HG03280 (cell line): ENCODE measurements at regions not wholly inside any gene's neighbourhood (a gene's known extent, or its start where the extent isn't known, plus 50 kb on each side); places are given as distances from the start of the nearest gene placed in this dataset.

Experiments used
- ATAC-seq: cut with Tn5 transposase; IDR thresholded peaks from one replicate; pipeline ENCODE4 v1.9.1; 2021; ENCODE audit warnings: mild to moderate bottlenecking, moderate library complexity; ENCODE audit not compliant: unreplicated experiment

DNA sequence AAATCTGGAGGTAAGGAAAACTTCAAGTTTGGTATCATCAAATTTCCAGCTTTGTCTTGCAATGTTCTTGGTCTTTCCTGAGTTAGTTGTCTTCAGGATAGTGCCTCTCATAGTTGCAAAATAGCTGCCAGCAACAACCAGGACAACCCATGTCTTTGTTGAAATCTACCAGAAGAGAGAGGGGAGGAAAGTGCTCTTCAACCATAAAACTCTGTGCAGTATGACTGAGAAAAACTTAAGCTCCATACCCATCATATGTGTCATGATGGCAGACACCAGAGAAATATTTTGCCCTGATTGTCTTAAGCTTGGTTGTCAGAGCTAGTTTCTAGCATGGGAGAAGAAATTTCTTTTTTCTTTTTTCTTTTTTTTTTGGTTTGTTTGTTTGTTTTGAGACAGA is 103.3 kb downstream of the SPRY2 start:
- ATAC-seq, result no peak

DNA sequence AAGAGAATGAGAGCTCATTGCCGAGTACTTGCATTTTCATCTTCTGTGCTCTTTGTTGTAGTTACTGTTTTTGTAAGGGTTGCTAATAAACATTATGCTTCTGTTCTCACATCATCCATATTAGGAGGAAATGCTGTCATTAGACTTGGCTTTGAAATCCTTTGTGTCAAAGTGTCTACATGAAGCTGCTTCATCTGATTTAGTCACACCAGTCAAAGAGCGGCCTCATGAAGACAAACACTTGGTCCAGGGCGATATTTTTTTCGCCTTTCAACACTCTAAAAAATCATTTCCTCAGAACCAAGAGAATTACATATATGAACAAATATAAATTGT is 105.0 kb downstream of the SPRY2 start:
- ATAC-seq, result no peak

DNA sequence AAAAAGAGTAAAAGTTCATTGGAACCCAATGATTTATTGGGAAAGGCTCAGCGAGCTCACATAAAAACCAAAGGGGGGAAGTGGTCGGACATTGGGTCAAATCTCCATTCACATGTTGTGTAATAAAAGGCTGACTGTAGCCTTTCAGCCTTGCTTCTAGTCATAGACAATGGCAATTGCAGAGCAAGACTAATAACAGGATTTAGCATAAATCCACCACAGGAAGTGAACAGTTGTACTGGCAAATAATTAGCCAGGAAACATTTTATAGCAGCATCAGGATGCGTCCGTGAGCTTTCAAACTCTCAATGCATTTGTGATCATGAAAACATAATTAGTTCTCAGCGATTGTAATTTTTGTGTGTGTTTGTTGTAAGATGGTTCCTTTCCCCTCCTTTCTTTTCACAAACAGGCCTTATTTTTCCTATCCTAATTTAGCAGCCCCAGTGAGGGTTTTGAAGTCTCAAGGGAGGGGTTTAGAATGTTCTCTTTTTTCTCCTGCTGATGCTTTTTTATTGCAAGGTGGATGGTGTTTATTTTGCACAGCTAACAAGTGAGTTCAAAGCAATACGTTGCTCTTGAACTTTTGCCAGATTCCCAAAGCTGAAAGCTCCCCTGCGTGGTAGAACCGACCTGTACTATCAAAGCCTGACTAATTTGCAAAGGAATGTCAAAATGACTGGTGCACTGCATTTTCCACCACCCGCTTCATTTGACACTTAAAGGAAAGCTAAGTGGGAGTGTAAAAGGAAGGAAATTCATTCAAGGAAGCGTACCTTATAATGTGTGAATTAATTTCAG is 105.6 kb downstream of the SPRY2 start:
- ATAC-seq, result peak; percentile 56

GRCh38 chr13:80227645-80228044 is 113.3 kb downstream of the SPRY2 start:
- ATAC-seq, result no peak

DNA sequence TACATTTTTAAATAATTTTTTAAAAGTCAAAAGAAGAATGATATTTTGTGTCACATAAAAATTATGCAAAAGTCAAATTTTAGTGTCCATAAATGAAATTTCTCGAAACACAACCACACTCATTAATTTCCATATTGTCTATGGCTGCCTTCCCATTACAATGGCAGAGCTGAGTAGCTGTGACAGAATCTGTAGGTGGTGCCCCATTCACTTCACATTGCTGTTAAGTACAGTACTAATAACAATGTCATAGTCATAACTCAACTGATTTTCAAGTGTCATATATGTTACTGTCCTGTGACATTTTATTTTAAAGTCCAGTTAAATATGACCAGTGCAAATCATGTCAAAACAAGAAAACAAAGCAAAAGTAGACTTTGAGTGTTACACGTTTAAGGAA is 114.3 kb downstream of the SPRY2 start:
- no peak for ATAC-seq

DNA sequence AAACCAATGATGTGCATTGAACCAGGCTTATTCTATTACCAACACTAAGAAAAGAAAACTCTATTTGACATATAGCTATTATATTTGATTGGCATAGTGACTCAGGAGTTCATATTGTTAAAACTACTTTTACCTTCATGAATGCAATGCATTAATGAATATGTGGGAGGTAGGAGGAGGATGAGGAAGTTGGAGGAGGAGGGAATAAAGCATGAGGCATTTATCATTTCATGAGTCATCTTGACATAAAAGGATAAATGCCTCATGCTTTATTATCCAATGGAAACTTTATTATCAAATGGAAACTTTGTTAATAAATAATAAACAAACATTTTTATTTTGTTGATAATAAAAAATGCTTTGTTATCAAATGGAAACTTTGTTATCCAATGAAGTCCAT is 116.5 kb downstream of the SPRY2 start:
- no peak for ATAC-seq

DNA sequence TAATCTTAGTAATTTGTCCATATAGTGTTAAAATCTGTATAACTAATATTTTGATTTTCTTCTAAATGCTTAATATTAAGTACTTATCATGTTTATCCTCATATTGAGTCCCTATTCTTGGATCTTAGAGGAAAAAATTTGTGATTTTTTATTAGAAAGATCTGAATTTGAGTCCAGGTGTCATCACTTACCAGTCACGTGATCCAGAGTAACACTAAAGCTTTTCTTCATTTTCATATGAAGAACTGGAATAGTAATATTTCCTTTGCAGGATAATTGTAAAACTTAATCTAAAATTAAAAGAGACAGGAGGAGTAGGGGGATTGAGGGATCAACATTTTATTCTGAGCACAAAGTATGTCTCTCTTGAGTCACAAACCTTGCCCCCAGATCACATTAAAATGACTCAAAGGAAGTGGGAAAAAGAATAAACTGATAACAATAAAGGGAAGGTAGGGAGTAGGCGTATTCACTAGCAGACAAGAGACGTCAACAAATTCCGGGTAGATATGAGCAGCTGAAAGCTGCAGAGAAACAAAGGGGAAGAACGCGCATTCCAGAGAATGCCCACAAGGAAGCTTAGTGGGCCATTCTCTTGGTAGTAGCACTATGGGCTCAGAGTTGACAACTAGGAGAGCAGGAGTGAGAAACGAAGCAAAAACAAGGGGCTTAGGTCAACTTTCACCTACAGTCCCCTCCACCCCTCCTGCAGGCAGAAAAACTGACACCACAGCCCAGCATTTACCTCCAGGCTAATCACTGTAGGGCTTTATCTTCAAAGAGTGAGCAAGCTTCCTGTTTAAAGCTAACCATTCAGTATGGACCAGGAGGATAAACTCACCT is 123.1 kb downstream of the SPRY2 start:
- no peak for ATAC-seq

GRCh38 chr13:80215368-80215767 is 125.6 kb downstream of the SPRY2 start:
- ATAC-seq, result no peak

DNA sequence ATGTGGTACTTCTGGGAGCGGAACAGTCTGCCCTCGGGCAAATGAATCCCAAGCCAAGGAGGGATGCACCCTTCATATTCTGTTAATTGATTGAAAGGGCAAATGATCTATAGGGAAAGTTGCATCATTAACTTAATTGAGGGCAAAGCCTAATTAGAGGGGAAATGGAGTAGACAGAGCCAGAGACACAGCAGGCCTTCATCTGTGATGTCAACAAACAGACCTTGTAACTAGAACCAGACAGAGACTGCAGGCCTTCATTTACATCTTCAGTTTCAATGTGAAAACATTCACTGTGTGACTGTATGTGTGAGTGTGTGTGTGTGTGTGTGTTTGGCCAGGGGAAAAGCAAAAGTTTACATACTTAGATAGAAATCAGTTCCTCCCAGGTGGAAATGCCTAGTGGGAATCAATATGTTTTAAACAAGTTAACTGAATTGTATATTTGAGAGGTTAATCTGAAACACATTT is 126.4 kb downstream of the SPRY2 start:
- ATAC-seq, result no peak

DNA sequence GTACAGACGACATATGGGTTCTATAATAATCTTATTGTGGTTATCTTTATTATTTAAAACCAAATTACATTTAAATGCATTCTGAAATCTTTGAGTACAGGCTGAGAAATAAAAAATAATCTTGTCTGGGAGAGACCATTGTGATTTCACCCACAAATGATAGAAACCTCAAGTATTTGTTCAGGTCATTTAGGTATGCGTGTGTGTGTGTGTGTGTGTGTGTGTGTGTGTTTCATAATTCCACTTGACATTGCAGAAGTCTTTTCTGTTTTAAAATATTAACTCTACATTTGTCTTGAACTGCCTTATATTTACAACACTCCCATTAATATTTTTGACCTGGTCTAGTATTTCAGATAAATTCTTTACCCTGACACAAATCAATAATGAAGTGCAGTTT is 126.9 kb downstream of the SPRY2 start:
- no peak for ATAC-seq

GRCh38 chr13:80213201-80213600 is 127.7 kb downstream of the SPRY2 start:
- ATAC-seq, result no peak

DNA sequence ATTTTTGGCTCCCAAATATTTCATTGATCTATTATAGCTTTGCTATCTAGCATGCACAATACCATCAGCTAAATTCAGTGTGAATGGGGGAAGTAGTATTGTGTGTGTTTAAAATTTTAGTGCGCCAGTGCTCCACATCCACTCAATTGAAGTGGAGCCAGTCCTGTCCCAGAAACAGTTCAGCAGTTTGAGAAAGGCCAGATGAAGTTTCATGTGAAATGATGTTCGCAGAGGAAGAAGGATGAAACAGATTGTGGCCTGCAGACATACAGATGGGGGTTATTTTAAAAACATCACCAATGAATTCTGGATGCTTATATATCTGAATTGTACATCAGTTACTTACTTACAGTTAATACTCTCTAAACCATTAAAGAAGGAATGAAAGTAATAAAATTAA is 129.4 kb downstream of the SPRY2 start:
- ATAC-seq, result no peak

DNA sequence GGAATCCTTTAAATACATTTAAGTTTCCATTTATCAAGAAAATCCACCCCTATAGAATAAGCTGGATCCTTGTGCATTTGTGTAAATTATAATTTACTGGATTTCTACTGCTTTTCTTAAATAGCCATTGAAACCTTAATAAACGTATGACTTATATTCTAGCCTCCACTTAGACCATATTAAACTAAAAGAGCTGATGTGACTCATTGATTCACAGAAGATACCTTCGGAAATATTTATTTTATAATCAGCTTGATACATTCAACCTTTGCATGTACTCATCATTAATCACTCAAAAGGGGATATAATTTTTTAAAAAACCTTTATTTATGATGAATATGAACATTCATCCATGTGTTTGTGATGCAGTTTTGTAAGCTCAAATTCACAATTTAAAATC is 136.3 kb downstream of the SPRY2 start:
- ATAC-seq, result no peak

DNA sequence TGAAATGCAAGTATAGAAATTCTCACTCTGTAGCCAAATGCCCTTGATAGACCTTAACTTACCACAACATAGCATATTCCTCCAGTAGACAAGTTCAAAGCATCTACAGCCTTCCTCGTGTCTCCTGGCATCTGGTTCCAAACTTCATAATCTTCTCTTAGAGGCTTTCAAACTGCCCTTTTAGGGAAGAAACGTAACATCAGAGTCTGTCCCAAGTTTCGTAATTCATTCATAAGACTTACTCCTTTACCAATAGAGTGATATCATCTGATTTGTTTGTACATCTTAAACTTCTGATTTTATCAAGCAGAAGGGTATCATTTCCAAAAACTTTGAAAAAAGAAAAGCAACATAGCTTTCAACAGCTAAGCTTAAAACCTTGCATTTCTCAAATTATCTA is 137.4 kb downstream of the SPRY2 start:
- ATAC-seq, result no peak

GRCh38 chr13:80201694-80202468 is 139.0 kb downstream of the SPRY2 start:
- ATAC-seq, result no peak

DNA sequence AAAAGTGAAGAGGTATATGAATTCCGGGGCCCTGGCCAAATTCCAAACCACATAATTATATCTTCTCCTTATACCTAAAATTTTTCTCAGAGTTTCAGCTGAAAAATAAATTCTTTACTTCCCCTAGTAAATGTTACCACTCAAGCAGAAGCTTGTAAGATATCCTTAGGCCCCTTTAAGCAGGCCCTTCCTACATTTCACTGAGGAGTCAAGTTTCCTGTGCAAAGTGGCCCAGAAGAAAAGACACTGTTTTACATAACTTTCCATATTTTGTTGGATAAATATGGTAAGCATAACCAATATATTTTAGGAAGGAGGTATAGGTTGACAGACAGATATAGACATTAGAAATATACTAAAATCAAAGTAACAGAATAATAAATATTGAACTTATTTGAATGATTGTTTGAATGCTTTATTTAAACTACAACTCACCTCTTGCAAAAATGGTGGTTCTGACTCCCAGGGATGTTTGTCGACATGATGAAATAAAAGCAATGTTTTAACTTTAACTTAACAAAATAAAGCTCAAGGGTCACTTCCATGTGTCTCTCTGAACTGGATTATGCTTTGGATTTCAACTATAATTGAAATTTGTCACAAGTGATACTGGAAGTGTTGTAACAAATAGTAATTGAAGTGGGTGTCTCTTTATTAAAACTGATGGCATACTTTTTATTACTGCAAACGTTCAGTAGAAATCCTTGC is 141.2 kb downstream of the SPRY2 start:
- ATAC-seq, result no peak

GRCh38 chr13:80199067-80199466 is 141.9 kb downstream of the SPRY2 start:
- no peak for ATAC-seq

DNA sequence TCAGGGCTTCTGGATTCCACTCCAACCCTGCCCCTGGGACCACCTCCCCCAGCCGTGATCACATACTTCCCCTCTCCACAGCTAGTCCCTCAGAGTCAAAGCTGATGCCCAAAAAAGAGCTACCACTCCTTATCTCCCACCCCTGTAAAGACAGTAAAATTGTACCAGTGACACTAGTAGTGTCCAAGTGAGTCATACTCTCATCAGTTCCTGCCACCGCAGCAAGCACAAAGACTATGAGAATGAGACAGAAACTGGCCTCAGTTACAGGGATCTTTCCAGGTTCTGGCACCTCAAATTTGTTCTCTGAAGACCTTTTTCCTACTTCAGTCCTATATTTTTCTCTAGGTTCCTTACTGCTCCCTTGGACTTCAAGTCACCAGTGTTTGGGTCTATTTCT is 144.2 kb downstream of the SPRY2 start:
- ATAC-seq, result no peak

GRCh38 chr13:80195649-80196048 is 145.3 kb downstream of the SPRY2 start:
- ATAC-seq, result no peak

DNA sequence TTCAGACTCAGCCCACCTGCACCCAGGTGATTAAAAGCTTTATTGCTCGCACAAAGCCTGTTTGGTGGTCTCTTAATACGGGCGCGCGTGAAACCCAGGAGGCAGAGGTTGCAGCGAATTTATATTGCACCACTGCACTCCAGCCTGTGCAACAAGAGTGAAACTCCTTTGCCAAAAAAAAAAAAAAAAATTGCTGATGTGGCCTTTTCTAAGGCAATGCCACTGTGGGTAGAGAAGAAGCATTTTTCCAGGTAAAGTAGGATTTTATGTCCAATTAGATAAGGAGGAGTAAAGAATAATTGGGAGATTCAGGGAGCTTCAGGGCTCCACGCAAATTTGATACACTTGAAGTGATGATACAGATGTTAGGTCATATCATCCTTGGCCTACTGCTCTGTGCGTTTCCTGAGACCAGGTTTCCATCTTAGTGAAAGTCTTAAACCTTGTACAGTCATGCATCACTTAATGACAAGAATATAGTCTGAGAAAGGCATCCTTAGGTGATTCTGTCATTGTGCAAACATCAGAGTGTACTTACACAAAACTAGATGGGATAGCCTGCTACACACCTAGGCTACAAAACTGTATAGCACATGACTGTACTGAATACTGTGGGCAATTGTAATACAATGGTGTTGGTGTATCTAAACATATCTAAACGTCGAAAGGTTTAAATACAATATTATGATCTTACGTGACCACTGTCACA is 150.9 kb downstream of the SPRY2 start:
- ATAC-seq, result no peak
